Transverse colon (tissue), 4 donors: ENCODE measurements at regions not wholly inside any gene's neighbourhood (a gene's known extent, or its start where the extent isn't known, plus 50 kb on each side); places are given as distances from the start of the nearest gene placed in this dataset.
A peak's percentile ranks its signal among the peaks of the same experiment; 100 is the strongest.

Experiments used
- EP300 ChIP-seq: sonication (generic); formaldehyde crosslinking; IDR thresholded peaks from one replicate; pipeline ENCODE4 v1.6.1; 2017; ENCODE audit warnings: antibody characterized with exemption, low read depth
- POLR2A ChIP-seq: fragments of 450-650 bp; IDR thresholded peaks from one replicate; pipeline ENCODE4 v1.6.1; 2016; ENCODE audit warnings: antibody characterized with exemption, mild to moderate bottlenecking, moderate library complexity
- POLR2AphosphoS5 ChIP-seq, 3 donors: sonication (generic); formaldehyde crosslinking; IDR thresholded peaks; one replicate each; pipeline ENCODE4 v1.6.1; 2016; ENCODE audit warnings: antibody characterized with exemption in 3 of 3
- TF ChIP-seq, protein P1 (sequence below), 5 experiments: fragments of 200-600 bp in 3 of 5; fragments of 450-650 bp in 2 of 5; sonication (generic) in 3 of 5; IDR thresholded peaks; 1 replicate in 2 of 5; 2 replicates in 3 of 5; pipeline ENCODE4 v1.5.1; 2016 to 2017; ENCODE audit warnings: antibody characterized with exemption in 5 of 5, inconsistent platforms in 3 of 5, mild to moderate bottlenecking in 2 of 5, moderate library complexity in 1 of 5

DNA sequence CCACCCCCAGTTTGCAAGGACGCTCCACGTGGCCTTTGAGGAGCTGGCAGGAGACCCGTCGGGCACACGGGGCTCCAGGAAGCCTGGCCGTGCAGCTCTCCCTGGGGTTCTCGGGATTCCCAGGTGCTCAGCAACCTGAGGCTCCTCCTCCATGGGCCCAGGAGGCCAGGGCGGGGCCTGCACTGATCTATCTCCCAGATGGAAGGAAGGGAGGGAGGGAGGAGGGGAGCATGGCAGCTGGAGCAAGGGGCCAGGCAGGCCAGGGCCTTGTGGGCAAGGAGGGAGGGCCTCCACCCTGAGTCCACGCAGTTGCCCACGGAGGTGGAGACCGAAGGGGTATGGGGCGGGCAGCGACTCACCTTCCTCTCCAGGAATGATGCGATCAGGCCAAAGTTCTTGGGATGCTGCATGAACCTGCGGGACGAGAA is 127.3 kb downstream of the RFLNA start:
- TF ChIP-seq EP300: no peak
- TF ChIP-seq, protein P1, sequence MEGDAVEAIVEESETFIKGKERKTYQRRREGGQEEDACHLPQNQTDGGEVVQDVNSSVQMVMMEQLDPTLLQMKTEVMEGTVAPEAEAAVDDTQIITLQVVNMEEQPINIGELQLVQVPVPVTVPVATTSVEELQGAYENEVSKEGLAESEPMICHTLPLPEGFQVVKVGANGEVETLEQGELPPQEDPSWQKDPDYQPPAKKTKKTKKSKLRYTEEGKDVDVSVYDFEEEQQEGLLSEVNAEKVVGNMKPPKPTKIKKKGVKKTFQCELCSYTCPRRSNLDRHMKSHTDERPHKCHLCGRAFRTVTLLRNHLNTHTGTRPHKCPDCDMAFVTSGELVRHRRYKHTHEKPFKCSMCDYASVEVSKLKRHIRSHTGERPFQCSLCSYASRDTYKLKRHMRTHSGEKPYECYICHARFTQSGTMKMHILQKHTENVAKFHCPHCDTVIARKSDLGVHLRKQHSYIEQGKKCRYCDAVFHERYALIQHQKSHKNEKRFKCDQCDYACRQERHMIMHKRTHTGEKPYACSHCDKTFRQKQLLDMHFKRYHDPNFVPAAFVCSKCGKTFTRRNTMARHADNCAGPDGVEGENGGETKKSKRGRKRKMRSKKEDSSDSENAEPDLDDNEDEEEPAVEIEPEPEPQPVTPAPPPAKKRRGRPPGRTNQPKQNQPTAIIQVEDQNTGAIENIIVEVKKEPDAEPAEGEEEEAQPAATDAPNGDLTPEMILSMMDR (IDR thresholded peaks at IDR 0.05): no peak
- peak; percentile 23 for TF ChIP-seq POLR2A
- no peak for TF ChIP-seq POLR2AphosphoS5 (IDR thresholded peaks at IDR 0.05)
